SK-N-SH treated with all-trans-retinoic acid at 6 μM for 48 hours (cell line): ENCODE measurements at regions not wholly inside any gene's neighbourhood (a gene's known extent, or its start where the extent isn't known, plus 50 kb on each side); places are given as distances from the start of the nearest gene placed in this dataset.

ENCODE experiments used
- ATAC-seq: fragments of 200-7000 bp; cut with Tn5 transposase; 3 replicates; pipeline ENCODE4 v1.9.1; 2020; ENCODE audit warnings: mild to moderate bottlenecking, moderate library complexity
- ARNTL ChIP-seq: fragments of 450-650 bp; formaldehyde crosslinking; IDR thresholded peaks from 2 replicates; pipeline ENCODE4 v1.5.0; 2020; ENCODE audit warnings: low read depth, mild to moderate bottlenecking, moderate library complexity, borderline replicate concordance
- BACH2 ChIP-seq: fragments of 250-450 bp; sonication (Bioruptor Pico); IDR thresholded peaks from 2 replicates; pipeline ENCODE4 v1.9.0; 2021; ENCODE audit warnings: mild to moderate bottlenecking, borderline replicate concordance
- CREB5 ChIP-seq: fragments of 250-450 bp; sonication (Bioruptor Pico); IDR thresholded peaks from 2 replicates; pipeline ENCODE4 v1.5.1; 2020; ENCODE audit warnings: low read depth, mild to moderate bottlenecking, moderate library complexity
- CSDC2 ChIP-seq: fragments of 250-450 bp; sonication (Bioruptor Pico); IDR thresholded peaks from 2 replicates; pipeline ENCODE4 v1.5.0; 2020; ENCODE audit warnings: mild to moderate bottlenecking, moderate library complexity
- ESRRG ChIP-seq: fragments of 250-450 bp; sonication (Bioruptor Pico); IDR thresholded peaks from 2 replicates; pipeline ENCODE4 v1.6.1; 2021; ENCODE audit warnings: mild to moderate bottlenecking
- GLIS3 ChIP-seq: fragments of 250-450 bp; sonication (Bioruptor Pico); IDR thresholded peaks from 2 replicates; pipeline ENCODE4 v1.5.0; 2020; ENCODE audit warnings: mild to moderate bottlenecking, moderate library complexity
- ISL1 ChIP-seq: fragments of 250-450 bp; sonication (Bioruptor Pico); IDR thresholded peaks from 2 replicates; pipeline ENCODE4 v2.1.2; 2022; ENCODE audit warnings: mild to moderate bottlenecking, moderate library complexity
- OSR1 ChIP-seq: fragments of 250-450 bp; sonication (Bioruptor Pico); IDR thresholded peaks from 2 replicates; pipeline ENCODE4 v1.8.0; 2022; ENCODE audit warnings: moderate library complexity, mild to moderate bottlenecking, inconsistent platforms
- PPARA ChIP-seq: fragments of 250-450 bp; sonication (Bioruptor Pico); IDR thresholded peaks from 2 replicates; pipeline ENCODE4 v1.5.0; 2020; ENCODE audit warnings: mild to moderate bottlenecking, borderline replicate concordance
- SNAI2 ChIP-seq: fragments of 250-450 bp; sonication (Bioruptor Pico); IDR thresholded peaks from 2 replicates; pipeline ENCODE4 v1.5.0; 2020; ENCODE audit warnings: mild to moderate bottlenecking, moderate library complexity
- TCF4 ChIP-seq: fragments of 250-450 bp; sonication (Bioruptor Pico); IDR thresholded peaks from 2 replicates; pipeline ENCODE4 v1.8.0; 2021; ENCODE audit warnings: mild to moderate bottlenecking, moderate library complexity, borderline replicate concordance
- TOX ChIP-seq: fragments of 250-450 bp; sonication (Bioruptor Pico); IDR thresholded peaks from 2 replicates; pipeline ENCODE4 v1.8.0; 2021; ENCODE audit warnings: mild to moderate bottlenecking, moderate library complexity, borderline replicate concordance
- ZC3H10 ChIP-seq: fragments of 250-450 bp; sonication (Bioruptor Pico); IDR thresholded peaks from 2 replicates; pipeline ENCODE4 v1.5.1; 2021; ENCODE audit warnings: mild to moderate bottlenecking, moderate library complexity
- ZFP3 ChIP-seq: fragments of 250-450 bp; sonication (Bioruptor Pico); IDR thresholded peaks from 2 replicates; pipeline ENCODE4 v1.5.0; 2020; ENCODE audit warnings: mild to moderate bottlenecking, moderate library complexity
- ZFP30 ChIP-seq: fragments of 450-650 bp; formaldehyde crosslinking; IDR thresholded peaks from 2 replicates; pipeline ENCODE4 v1.5.0; 2022; ENCODE audit warnings: mild to moderate bottlenecking, moderate library complexity
- ZNF565 ChIP-seq: fragments of 450-650 bp; formaldehyde crosslinking; conservative IDR thresholded peaks from 2 replicates; pipeline ENCODE4 v1.5.0; 2020; ENCODE audit warnings: low read depth, mild to moderate bottlenecking, moderate library complexity
- ZNF70 ChIP-seq: fragments of 450-650 bp; formaldehyde crosslinking; IDR thresholded peaks from 2 replicates; pipeline ENCODE4 v1.5.0; 2020; ENCODE audit warnings: mild to moderate bottlenecking, moderate library complexity
- ZNF8 ChIP-seq: fragments of 450-650 bp; formaldehyde crosslinking; IDR thresholded peaks from 2 replicates; pipeline ENCODE4 v1.5.0; 2020; ENCODE audit warnings: mild to moderate bottlenecking, moderate library complexity
- TF ChIP-seq, protein P1 (sequence below): fragments of 250-450 bp; sonication (Bioruptor Pico); IDR thresholded peaks from 2 replicates; pipeline ENCODE4 v1.5.1; 2021; ENCODE audit warnings: mild to moderate bottlenecking, moderate library complexity
- TF ChIP-seq, protein P2 (sequence below): fragments of 250-450 bp; sonication (Bioruptor Pico); IDR thresholded peaks from 2 replicates; pipeline ENCODE4 v1.5.0; 2020; ENCODE audit warnings: mild to moderate bottlenecking, moderate library complexity

DNA sequence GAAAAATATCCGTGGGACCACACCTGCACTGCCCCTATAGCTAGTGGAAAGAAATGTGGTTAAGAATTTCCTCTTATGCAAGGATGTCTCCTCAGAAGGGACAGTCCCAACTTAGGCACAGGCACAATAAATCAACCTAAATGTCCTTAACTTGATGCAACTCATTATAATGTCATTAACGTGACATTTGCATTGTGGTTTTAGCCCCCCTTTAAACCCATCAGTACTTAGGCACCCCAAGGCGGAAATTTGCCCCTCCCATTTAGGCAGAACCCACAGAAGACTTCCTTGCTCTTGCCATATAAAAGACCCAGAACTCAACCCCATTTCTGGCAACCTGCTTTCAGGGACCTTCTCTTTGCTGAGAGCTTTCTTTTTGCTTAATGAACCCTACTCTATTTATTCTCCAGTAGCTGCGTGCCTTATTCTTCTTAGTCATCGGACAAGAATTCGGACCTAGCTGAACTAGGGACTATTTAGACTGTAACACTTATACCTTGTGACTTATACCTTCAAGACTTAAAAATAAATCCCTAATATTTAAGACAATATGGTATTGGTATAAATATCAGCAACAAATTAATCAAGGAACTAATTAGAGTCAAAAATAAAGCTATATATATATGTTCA lies 1281.6 kb upstream of the TMEFF2 start:
- no peak for ATAC-seq
- TF ChIP-seq TCF4 (no peak), ZFP3 (CRISPR knock-in tag) (no peak), ZNF8 (no peak), ZFP30 (CRISPR knock-in tag) (no peak), OSR1 (CRISPR knock-in tag) (no peak), BACH2 (CRISPR knock-in tag) (no peak)

GRCh38 chr2:193475038-193475437 lies 1280.3 kb upstream of the TMEFF2 start:
- TF ChIP-seq ISL1 (CRISPR knock-in tag) (no peak), OSR1 (CRISPR knock-in tag) (no peak), ZFP30 (CRISPR knock-in tag) (no peak)
- ATAC-seq = no peak

- ATAC-seq = no peak
- no peak for TF ChIP-seq ZFP30 (CRISPR knock-in tag)
- TF ChIP-seq TCF4 = no peak
- TF ChIP-seq ZNF565 (CRISPR knock-in tag) = no peak
- TF ChIP-seq CSDC2 = no peak
- no peak for TF ChIP-seq ARNTL (CRISPR knock-in tag)
Observed at GRCh38 chr2:193469251-193469650, 1274.5 kb upstream of the TMEFF2 start.

DNA sequence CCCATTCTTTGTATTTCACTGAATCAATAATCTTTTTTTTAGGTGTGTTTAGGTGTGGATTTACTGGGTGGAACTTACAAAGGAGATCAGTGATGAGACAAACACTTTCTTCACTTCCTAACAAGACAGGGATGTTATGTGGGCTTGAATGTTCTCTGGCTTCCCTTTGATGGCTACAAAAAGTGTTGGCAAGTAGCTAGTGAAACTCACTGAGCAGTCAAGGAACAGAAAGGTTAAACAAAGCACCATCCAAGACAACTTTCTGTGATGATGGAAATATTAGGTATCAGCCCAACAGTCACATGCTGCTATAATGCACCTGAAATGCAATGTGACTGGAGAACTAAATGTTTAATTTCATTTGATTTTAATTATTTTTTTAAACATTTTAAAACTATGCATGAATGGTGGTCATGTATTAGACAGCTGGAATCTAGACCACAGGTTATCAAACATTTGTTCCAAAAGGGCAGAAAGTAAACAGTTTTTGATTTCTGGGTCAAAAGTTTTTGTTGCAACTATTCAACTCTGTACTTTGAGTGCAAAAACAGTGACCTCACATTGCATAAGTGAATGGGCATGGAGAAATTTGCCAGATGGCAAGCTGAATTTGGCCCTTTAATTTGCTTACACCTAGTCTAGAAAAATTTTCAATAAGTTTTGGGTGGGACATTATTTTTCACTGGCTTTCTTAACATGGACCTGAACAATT lies 1272.7 kb upstream of the TMEFF2 start:
- no peak for ATAC-seq

GRCh38 chr2:193463011-193463410 lies 1268.3 kb upstream of the TMEFF2 start:
- peak; percentile 62 for ATAC-seq
- TF ChIP-seq CSDC2 (no peak), ZC3H10 (CRISPR knock-in tag) (no peak), OSR1 (CRISPR knock-in tag) (no peak), BACH2 (CRISPR knock-in tag) (no peak), ESRRG (no peak), TCF4 (no peak), ZNF70 (CRISPR knock-in tag) (no peak), CREB5 (CRISPR knock-in tag) (no peak), PPARA (no peak), ISL1 (CRISPR knock-in tag) (no peak), ZNF8 (no peak), GLIS3 (CRISPR knock-in tag) (no peak), ZFP30 (CRISPR knock-in tag) (no peak), TOX (no peak), ARNTL (CRISPR knock-in tag) (no peak)
- TF ChIP-seq, protein P1, sequence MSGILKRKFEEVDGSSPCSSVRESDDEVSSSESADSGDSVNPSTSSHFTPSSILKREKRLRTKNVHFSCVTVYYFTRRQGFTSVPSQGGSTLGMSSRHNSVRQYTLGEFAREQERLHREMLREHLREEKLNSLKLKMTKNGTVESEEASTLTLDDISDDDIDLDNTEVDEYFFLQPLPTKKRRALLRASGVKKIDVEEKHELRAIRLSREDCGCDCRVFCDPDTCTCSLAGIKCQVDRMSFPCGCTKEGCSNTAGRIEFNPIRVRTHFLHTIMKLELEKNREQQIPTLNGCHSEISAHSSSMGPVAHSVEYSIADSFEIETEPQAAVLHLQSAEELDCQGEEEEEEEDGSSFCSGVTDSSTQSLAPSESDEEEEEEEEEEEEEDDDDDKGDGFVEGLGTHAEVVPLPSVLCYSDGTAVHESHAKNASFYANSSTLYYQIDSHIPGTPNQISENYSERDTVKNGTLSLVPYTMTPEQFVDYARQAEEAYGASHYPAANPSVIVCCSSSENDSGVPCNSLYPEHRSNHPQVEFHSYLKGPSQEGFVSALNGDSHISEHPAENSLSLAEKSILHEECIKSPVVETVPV = no peak
- TF ChIP-seq, protein P2, sequence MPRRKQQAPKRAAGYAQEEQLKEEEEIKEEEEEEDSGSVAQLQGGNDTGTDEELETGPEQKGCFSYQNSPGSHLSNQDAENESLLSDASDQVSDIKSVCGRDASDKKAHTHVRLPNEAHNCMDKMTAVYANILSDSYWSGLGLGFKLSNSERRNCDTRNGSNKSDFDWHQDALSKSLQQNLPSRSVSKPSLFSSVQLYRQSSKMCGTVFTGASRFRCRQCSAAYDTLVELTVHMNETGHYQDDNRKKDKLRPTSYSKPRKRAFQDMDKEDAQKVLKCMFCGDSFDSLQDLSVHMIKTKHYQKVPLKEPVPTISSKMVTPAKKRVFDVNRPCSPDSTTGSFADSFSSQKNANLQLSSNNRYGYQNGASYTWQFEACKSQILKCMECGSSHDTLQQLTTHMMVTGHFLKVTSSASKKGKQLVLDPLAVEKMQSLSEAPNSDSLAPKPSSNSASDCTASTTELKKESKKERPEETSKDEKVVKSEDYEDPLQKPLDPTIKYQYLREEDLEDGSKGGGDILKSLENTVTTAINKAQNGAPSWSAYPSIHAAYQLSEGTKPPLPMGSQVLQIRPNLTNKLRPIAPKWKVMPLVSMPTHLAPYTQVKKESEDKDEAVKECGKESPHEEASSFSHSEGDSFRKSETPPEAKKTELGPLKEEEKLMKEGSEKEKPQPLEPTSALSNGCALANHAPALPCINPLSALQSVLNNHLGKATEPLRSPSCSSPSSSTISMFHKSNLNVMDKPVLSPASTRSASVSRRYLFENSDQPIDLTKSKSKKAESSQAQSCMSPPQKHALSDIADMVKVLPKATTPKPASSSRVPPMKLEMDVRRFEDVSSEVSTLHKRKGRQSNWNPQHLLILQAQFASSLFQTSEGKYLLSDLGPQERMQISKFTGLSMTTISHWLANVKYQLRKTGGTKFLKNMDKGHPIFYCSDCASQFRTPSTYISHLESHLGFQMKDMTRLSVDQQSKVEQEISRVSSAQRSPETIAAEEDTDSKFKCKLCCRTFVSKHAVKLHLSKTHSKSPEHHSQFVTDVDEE (CRISPR knock-in tag) = no peak

More for the DNA sequence above, 1272.7 kb upstream of the TMEFF2 start:
- TF ChIP-seq ZC3H10 (CRISPR knock-in tag) (no peak), TCF4 (no peak), TOX (no peak), ZFP3 (CRISPR knock-in tag) (no peak), CSDC2 (no peak), ISL1 (CRISPR knock-in tag) (no peak), ZFP30 (CRISPR knock-in tag) (no peak), OSR1 (CRISPR knock-in tag) (no peak), ZNF70 (CRISPR knock-in tag) (no peak), ESRRG (no peak), ZNF565 (CRISPR knock-in tag) (no peak), CREB5 (CRISPR knock-in tag) (no peak), ZNF8 (no peak), SNAI2 (CRISPR knock-in tag) (no peak), BACH2 (CRISPR knock-in tag) (no peak), GLIS3 (CRISPR knock-in tag) (no peak)
- TF ChIP-seq, protein P1 = no peak
- TF ChIP-seq, all 23 proteins: peak for 0
